HEK293 (cell line): ENCODE measurements at regions not wholly inside any gene's neighbourhood (a gene's known extent, or its start where the extent isn't known, plus 50 kb on each side); places are given as distances from the start of the nearest gene placed in this dataset.

Source experiments
- REPIN1 ChIP-seq: fragments of 450-650 bp; formaldehyde crosslinking; IDR thresholded peaks from 2 replicates; pipeline ENCODE4 v1.5.1; 2017; ENCODE audit warnings: missing biosample characterization, missing genetic modification characterization, low read depth
- ZBTB11 ChIP-seq: fragments of 450-650 bp; formaldehyde crosslinking; conservative IDR thresholded peaks from 2 replicates; pipeline ENCODE4 v1.5.1; 2016; ENCODE audit warnings: low read depth, missing biosample characterization, missing genetic modification characterization
- ZFHX2 ChIP-seq: fragments of 450-650 bp; formaldehyde crosslinking; conservative IDR thresholded peaks from 2 replicates; pipeline ENCODE4 v1.5.1; 2016; ENCODE audit warnings: missing biosample characterization, missing genetic modification characterization
- ZIC2 ChIP-seq: fragments of 450-650 bp; formaldehyde crosslinking; IDR thresholded peaks from 2 replicates; pipeline ENCODE4 v1.5.1; 2016; ENCODE audit warnings: missing biosample characterization, missing genetic modification characterization
- ZNF169 ChIP-seq: fragments of 450-650 bp; formaldehyde crosslinking; IDR thresholded peaks from 2 replicates; pipeline ENCODE4 v1.5.1; 2016; ENCODE audit warnings: missing biosample characterization, missing genetic modification characterization
- ZNF214 ChIP-seq: fragments of 450-650 bp; formaldehyde crosslinking; IDR thresholded peaks from 2 replicates; pipeline ENCODE4 v1.5.1; 2017; ENCODE audit warnings: missing biosample characterization, mild to moderate bottlenecking, missing genetic modification characterization, borderline replicate concordance
- ZNF266 ChIP-seq: fragments of 450-650 bp; formaldehyde crosslinking; IDR thresholded peaks from 2 replicates; pipeline ENCODE4 v1.5.1; 2016; ENCODE audit warnings: missing biosample characterization, missing genetic modification characterization, low read depth
- ZNF274 ChIP-seq, 2 experiments: fragments of 200-500 bp in 1 of 2; fragments of 450-650 bp in 1 of 2; sonication (Bioruptor generic) in 1 of 2; formaldehyde crosslinking in 1 of 2; IDR thresholded peaks; 2 replicates each; pipeline versions ENCODE4 v1.5.1 to v1.6.1; 2014 to 2016; ENCODE audit warnings: borderline replicate concordance in 1 of 2, inconsistent platforms in 1 of 2, low read length in 1 of 2, missing biosample characterization in 1 of 2, missing genetic modification characterization in 1 of 2
- ZNF341 ChIP-seq: fragments of 450-650 bp; formaldehyde crosslinking; IDR thresholded peaks from 2 replicates; pipeline ENCODE4; 2016; ENCODE audit warnings: low read depth, missing biosample characterization, missing genetic modification characterization
- ZNF423 ChIP-seq: fragments of 450-650 bp; formaldehyde crosslinking; IDR thresholded peaks from 2 replicates; pipeline ENCODE4 v1.5.1; 2016; ENCODE audit warnings: missing biosample characterization, missing genetic modification characterization
- ZNF433 ChIP-seq: fragments of 450-650 bp; formaldehyde crosslinking; IDR thresholded peaks from 2 replicates; pipeline ENCODE4 v1.5.1; 2016; ENCODE audit warnings: missing biosample characterization, missing genetic modification characterization, low read depth
- ZNF449 ChIP-seq: fragments of 450-650 bp; formaldehyde crosslinking; IDR thresholded peaks from 2 replicates; pipeline ENCODE4 v1.5.1; 2017; ENCODE audit warnings: missing biosample characterization, mild to moderate bottlenecking, missing genetic modification characterization, moderate library complexity
- ZNF513 ChIP-seq: fragments of 450-650 bp; IDR thresholded peaks from 2 replicates; pipeline ENCODE4 v1.5.1; 2018; ENCODE audit warnings: missing biosample characterization, missing genetic modification characterization
- ZNF548 ChIP-seq: fragments of 450-650 bp; formaldehyde crosslinking; IDR thresholded peaks from 2 replicates; pipeline ENCODE4 v1.5.1; 2016; ENCODE audit warnings: missing biosample characterization, missing genetic modification characterization
- ZNF585B ChIP-seq: fragments of 450-650 bp; formaldehyde crosslinking; IDR thresholded peaks from 2 replicates; pipeline ENCODE4 v1.5.1; 2016; ENCODE audit warnings: missing biosample characterization, missing genetic modification characterization
- ZNF677 ChIP-seq: fragments of 450-650 bp; IDR thresholded peaks from 2 replicates; pipeline ENCODE4 v1.5.0; 2018; ENCODE audit warnings: missing biosample characterization, mild to moderate bottlenecking, missing genetic modification characterization, moderate library complexity
- ZNF704 ChIP-seq: fragments of 450-650 bp; formaldehyde crosslinking; IDR thresholded peaks from 2 replicates; pipeline ENCODE4 v1.5.1; 2016; ENCODE audit warnings: missing biosample characterization, missing genetic modification characterization
- ZNF707 ChIP-seq: fragments of 450-650 bp; formaldehyde crosslinking; IDR thresholded peaks from 2 replicates; pipeline ENCODE4 v1.5.1; 2016; ENCODE audit warnings: missing biosample characterization, missing genetic modification characterization
- ZNF747 ChIP-seq: fragments of 450-650 bp; formaldehyde crosslinking; IDR thresholded peaks from 2 replicates; pipeline ENCODE4 v1.5.1; 2016; ENCODE audit warnings: missing biosample characterization, missing genetic modification characterization
- ZNF830 ChIP-seq: fragments of 450-650 bp; IDR thresholded peaks from 2 replicates; pipeline ENCODE4 v1.5.0; 2018; ENCODE audit warnings: missing biosample characterization, missing genetic modification characterization, low read depth, mild to moderate bottlenecking, moderate library complexity
- ZSCAN16 ChIP-seq: fragments of 450-650 bp; formaldehyde crosslinking; IDR thresholded peaks from 2 replicates; pipeline ENCODE4 v1.5.1; 2016; ENCODE audit warnings: missing biosample characterization, missing genetic modification characterization
- TF ChIP-seq, protein P1 (sequence below): fragments of 450-650 bp; formaldehyde crosslinking; IDR thresholded peaks from 2 replicates; pipeline ENCODE4 v1.5.1; 2016; ENCODE audit warnings: missing biosample characterization, missing genetic modification characterization
- TF ChIP-seq, protein P2 (sequence below): fragments of 450-650 bp; formaldehyde crosslinking; optimal IDR thresholded peaks from 2 replicates; pipeline ENCODE3; 2016; ENCODE audit warnings: missing biosample characterization, mild to moderate bottlenecking, missing genetic modification characterization
- TF ChIP-seq, protein P3 (sequence below): fragments of 450-650 bp; formaldehyde crosslinking; IDR thresholded peaks from 2 replicates; pipeline ENCODE4 v1.5.1; 2016; ENCODE audit warnings: missing biosample characterization, missing genetic modification characterization

GRCh38 chr17:14622615-14623101 lies 321.8 kb downstream of the HS3ST3B1 start (continued):
- TF ChIP-seq REPIN1 (tag by site-specific recombination) (no peak), ZNF341 (tag by site-specific recombination) (peak; percentile 22; the same call in 1 of the 2 replicates), ZNF747 (tag by site-specific recombination) (no peak), ZFHX2 (tag by site-specific recombination) (peak; percentile 19; the same call in 1 of the 2 replicates), ZNF704 (tag by site-specific recombination) (no peak), ZBTB11 (tag by site-specific recombination) (0 out of 2 replicates have a peak, but pooled peaks have one; percentile 29), ZNF433 (tag by site-specific recombination) (no peak), ZNF266 (tag by site-specific recombination) (no peak), ZNF274 (IDR thresholded peaks at IDR 0.05; ENCODE audit: low read length) (no peak), ZNF274 (tag by site-specific recombination; IDR thresholded peaks at IDR 0.05; ENCODE audit: borderline replicate concordance) (no peak), ZNF513 (tag by site-specific recombination) (0 out of 2 replicates have a peak, but pooled peaks have one; percentile 27), ZNF830 (tag by site-specific recombination) (no peak), ZNF423 (tag by site-specific recombination) (peak; percentile 84), ZNF677 (tag by site-specific recombination) (no peak), ZNF585B (tag by site-specific recombination) (no peak), ZNF449 (no peak), ZSCAN16 (tag by site-specific recombination) (peak; percentile 40; the same call in 1 of the 2 replicates), ZNF169 (tag by site-specific recombination) (no peak), ZNF707 (no peak), ZNF214 (no peak), ZNF548 (tag by site-specific recombination) (no peak), ZIC2 (tag by site-specific recombination) (peak; percentile 84)
- TF ChIP-seq, protein P1, sequence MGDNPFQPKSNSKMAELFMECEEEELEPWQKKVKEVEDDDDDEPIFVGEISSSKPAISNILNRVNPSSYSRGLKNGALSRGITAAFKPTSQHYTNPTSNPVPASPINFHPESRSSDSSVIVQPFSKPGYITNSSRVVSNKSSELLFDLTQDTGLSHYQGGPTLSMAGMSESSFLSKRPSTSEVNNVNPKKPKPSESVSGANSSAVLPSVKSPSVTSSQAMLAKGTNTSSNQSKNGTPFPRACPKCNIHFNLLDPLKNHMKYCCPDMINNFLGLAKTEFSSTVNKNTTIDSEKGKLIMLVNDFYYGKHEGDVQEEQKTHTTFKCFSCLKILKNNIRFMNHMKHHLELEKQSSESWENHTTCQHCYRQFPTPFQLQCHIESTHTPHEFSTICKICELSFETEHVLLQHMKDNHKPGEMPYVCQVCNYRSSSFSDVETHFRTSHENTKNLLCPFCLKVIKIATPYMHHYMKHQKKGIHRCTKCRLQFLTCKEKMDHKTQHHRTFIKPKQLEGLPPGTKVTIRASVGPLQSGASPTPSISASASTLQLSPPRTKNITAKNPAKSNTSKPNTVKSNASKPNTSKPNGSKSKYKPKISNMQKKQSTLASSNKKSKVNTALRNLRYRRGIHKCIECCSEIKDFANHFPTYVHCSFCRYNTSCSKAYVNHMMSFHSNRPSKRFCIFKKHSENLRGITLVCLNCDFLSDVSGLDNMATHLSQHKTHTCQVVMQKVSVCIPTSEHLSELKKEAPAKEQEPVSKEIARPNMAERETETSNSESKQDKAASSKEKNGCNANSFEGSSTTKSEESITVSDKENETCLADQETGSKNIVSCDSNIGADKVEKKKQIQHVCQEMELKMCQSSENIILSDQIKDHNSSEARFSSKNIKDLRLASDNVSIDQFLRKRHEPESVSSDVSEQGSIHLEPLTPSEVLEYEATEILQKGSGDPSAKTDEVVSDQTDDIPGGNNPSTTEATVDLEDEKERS (tag by site-specific recombination) = no peak
- TF ChIP-seq, protein P2, sequence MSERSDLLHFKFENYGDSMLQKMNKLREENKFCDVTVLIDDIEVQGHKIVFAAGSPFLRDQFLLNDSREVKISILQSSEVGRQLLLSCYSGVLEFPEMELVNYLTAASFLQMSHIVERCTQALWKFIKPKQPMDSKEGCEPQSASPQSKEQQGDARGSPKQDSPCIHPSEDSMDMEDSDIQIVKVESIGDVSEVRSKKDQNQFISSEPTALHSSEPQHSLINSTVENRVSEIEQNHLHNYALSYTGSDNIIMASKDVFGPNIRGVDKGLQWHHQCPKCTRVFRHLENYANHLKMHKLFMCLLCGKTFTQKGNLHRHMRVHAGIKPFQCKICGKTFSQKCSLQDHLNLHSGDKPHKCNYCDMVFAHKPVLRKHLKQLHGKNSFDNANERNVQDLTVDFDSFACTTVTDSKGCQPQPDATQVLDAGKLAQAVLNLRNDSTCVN (tag by site-specific recombination) = no peak
- TF ChIP-seq, protein P3, sequence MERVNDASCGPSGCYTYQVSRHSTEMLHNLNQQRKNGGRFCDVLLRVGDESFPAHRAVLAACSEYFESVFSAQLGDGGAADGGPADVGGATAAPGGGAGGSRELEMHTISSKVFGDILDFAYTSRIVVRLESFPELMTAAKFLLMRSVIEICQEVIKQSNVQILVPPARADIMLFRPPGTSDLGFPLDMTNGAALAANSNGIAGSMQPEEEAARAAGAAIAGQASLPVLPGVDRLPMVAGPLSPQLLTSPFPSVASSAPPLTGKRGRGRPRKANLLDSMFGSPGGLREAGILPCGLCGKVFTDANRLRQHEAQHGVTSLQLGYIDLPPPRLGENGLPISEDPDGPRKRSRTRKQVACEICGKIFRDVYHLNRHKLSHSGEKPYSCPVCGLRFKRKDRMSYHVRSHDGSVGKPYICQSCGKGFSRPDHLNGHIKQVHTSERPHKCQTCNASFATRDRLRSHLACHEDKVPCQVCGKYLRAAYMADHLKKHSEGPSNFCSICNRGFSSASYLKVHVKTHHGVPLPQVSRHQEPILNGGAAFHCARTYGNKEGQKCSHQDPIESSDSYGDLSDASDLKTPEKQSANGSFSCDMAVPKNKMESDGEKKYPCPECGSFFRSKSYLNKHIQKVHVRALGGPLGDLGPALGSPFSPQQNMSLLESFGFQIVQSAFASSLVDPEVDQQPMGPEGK = peak; percentile 58
